GM21528 (cell line): ENCODE measurements at regions not wholly inside any gene's neighbourhood (a gene's known extent, or its start where the extent isn't known, plus 50 kb on each side); places are given as distances from the start of the nearest gene placed in this dataset.

ENCODE experiments used
- ATAC-seq: cut with Tn5 transposase; IDR thresholded peaks from one replicate; pipeline ENCODE4 v1.9.1; 2021; ENCODE audit warnings: mild to moderate bottlenecking, moderate library complexity; ENCODE audit not compliant: unreplicated experiment, low FRiP score

DNA sequence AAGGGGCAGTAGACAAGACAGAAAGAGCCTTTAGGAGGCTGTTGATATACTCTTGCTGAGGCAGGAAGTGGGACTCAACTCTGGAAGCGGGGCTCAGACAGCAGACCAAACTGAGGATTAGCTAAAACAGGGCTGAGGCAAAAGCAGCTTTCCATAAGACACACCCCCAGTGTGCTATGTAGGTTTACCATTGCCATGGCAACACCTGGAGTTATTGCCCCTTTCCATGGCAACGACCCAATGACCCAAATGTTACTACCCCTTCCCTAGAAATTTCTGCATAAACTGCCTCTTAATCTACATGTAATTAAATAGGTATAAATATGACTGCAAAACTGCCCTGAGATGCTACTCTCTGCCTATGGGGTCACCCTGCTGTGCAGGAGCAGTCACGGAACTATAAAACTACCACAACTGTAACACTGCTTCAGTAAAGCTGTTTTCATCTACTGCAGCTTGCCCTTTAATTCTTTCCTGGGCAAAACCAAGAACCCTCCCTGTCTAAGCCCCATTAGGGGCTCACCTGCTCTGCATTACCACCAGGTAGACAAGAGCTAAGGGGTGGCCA is 348.4 kb upstream of the PODXL start:
- no peak for ATAC-seq

DNA sequence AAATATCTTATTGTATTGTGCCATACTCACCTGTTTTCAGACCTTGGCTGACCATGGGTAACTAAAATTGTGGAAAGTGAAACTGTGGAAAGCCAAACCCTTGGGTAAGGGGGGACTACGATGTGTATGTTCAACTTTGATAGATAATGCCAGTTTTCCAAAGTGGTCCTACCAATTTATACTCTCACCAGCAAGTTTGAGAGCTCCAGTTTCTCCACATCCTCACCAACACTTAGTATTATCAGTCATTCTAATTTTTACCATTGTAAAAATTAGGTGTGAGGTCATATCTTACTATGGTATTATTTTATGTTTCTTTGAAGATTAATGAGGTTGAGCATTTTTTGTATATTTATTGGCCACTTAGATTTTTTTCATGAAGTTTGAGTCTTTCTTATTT is 346.9 kb upstream of the PODXL start:
- ATAC-seq, result no peak

DNA sequence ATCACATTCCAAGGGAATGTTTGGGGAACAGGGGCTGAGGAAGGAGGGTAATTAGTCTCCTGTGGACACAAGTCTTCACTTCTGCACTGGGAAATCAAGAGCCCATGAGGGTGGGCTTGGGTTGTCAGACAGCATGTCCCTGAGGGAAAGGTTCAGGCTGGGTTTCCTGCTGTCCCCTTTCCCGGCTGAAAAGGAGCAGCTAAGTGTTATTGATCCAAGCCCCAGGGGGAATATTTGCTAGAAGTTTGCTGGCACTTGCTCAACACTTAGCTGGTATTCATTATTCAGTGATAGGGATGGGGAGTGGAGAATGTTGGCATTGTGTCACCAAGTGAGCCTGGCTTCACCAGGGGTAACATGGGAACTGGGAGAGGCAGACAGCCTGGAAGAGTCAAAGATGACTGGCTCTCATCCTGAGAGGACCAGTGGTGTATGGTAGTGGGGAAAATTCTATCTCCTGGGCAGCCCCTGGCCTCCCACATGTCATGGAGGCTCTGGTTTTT is 344.4 kb upstream of the PODXL start:
- no peak for ATAC-seq

DNA sequence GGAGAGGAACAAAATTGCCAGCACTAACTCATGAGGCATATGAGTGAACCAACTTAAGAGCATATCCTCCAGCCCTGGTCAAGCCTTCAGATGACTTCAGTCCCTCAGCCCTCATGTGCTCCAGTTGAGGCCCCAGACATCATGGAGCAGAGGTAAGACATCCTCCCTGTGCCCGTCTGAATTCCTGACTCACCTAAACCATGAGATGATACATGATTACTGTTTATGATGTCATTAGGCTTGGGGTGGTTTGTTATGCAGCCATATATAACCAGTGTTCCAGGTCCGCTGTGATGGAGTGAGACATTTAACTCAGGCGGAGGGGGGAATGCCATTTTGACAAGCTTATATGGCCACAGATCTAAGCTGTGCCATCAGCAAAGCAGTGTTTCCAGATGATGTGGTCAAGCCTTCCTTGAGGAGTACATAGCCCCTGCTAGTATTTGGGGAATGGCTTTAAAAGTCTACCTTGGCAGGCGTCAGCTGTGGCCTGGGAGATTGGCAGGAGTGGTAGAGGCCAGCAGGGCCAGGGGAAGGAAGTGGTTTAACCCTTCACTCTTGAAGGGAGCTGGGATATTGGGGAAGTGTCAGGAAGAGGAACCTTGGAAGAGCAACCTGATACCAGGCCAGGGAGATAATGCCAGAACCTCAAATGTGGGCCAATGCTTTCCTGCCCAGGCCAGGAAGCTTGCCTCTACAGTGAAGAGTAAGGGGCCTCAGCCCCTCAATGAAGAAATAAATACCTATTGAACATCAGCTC is 343.0 kb upstream of the PODXL start:
- ATAC-seq, result no peak

DNA sequence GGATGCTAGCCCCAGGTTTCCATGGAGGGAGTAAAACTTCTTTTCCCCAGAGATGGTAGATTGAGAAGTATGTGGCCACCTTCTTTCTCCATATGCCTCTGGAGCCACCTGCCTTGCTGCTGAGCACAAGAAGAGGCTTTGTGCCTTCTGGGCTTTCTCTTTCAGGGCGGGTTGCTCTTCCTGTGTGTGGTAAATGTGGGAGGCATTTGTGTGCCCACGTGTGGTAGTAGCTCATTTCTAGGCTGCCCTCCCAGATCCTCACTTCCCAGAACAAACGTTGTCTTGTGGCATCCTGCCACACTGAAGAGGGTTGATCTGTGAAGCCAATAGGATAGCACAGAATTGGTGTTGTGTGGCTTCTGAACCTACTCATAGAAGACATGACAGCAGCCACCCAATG is 342.0 kb upstream of the PODXL start:
- ATAC-seq, result no peak

DNA sequence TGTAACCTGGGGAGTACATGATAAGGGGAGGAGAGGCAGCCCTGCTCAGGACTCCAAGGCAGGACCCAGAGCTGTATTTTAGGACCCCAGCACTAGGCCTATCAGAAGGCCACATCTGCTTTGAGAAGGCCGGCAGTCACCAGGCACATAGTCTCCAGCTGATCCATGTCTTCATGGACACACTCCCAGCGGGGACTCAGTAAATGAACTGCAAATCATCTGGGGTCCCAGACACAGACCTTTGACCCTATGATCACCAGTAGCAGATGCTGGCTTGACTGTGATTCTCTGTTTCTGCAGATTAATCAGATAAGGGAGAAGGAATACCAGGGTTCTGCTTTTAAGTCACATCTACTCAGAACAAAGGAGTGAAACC is 341.4 kb upstream of the PODXL start:
- no peak for ATAC-seq

DNA sequence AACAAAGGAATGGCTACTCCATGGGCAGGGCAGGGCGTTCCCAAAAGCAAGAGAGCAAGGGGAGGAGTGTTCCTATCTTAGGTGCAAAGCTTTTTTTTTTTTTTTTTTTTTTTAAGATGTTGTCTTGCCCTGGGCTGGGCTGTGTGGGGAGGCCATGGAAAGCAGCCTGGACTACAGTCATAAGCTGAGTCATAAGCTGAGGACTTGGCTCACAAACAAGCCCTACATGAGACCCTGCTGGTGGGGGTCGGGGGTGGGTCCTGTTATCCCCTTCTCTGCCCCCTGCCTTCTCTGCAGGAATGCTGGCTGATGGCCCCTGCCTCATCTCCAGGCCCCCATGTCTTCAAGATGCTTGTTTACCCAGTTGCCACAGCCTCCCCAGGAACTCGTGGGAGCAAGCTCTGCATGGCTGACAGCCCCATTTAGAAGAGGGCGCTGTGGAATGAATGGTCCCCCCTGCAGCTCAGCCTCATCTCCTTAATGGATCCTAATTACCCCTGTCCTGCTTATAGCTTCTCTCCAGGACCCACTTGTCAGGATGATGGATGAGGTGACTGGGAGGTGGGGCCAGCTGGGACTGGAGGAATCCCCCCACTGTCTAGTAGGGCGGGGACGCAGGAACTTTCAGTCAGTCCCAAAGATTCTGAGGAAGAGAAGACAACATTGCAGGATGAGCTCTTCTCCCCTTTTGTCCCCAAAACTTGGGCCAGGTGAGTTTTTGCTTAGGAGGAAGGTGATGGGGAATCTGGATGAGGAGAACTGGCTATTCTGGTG is 340.8 kb upstream of the PODXL start:
- no peak for ATAC-seq

DNA sequence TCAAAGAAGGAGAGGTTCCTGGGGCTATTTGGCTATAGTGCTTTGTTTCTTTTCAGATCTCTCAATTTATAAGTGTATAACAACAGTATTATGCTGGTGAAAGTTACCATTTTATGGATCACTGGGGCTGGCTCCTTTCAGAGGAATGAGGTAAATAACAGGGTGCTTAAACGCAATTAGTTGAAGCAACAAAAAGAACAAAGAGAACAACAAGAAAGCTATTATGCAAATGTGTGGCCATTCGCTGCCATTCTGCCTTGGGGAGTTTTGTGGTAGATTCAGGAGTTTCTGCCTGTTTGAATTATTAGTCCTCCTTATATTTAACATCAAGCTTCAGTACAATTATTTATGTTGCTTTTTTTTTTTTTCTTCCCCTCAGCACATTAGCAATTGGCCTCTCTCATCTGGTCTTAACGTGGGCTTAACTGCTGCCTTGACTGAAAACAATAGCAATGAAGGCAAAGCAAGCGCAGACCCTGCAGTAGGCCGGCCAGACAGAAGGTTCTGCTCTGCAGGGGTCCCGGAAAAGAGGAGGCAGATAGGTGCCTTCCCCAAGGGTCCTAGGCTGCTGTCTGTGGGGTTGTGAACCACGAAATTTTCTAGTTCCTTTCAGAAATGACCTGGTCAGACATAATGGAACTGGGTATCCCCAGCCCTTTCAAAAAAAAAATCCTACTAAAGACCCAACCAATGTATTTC is 339.9 kb upstream of the PODXL start:
- no peak for ATAC-seq

DNA sequence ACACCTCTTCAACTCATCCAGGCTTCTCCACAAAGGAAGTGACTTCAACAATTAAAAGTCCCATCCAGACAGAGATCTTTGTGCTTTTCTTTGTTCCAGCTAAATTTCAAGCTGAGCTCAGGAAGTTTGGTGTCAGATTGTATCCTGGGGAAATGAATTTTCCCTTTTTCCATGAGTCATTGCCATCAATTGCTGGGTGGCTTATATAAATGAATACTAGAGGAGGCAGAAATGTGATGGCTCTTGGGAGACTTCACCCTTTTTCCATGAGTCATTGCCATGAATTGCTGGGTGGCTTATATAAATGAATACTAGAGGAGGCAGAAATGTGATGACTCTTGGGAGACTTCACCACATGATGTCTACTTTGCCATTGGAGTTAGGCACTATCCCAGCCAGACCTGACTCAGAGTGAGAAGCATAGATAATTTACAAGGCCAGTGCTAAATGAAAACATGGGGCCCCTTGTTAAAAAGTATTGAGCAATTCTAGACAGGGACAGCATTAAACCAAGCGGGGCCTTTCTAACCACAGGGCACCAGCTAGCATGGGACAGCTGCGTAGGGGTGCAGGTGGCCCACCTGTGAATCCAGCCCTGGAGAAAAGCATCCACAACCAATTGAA is 339.2 kb upstream of the PODXL start:
- ATAC-seq, result no peak

DNA sequence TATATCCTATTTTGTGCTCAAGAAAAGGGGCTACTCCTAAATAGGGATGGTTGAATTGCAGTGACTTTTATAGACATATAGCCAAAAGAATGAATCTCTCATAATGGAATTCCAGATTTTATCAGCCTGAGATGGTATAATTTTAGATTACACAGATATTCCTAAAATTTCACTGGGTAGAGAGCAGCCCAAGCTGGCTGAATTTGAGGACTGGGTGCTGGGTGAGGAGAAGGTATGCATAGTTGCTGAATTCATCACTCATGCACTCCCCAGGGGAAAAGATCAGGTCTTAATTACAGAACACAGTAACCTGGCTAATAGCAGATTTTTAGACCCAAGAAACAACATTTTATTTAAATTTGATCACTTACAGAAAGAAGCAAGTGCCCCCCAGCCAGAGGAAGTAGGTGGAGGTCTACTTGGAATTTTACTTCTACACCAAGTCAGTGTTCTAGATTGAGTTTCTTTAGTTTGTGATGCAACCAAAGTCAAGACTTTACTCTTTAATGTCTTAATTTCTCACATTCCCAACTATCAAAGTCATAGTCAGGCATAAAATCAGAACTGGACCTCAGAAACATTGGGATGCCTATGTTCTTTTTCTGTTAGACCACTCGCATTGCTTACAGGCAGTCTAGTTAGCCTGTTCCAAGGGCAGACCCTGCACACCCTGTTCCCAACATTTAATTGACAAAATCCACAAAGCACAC is 337.4 kb upstream of the PODXL start:
- no peak for ATAC-seq

DNA sequence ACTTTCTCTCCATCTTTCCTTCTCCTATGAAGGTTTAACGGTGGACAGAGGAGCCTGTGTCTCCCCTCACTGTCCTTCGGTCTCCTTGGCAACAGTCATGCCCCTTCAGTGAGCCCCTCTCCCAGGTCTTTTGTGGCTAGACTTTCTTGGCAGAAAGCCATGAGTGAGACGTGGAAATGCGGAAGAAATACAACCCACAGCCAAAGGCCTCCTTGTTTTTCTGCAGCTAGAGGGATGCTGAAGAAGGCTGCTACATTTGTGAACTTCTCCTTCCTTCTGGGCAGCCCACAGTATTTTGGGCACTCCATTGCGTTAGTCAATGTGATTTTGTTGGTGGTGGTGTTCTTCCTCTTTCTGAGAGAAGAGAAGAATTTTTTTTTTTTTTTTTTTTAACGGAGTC is 333.7 kb upstream of the PODXL start:
- no peak for ATAC-seq

DNA sequence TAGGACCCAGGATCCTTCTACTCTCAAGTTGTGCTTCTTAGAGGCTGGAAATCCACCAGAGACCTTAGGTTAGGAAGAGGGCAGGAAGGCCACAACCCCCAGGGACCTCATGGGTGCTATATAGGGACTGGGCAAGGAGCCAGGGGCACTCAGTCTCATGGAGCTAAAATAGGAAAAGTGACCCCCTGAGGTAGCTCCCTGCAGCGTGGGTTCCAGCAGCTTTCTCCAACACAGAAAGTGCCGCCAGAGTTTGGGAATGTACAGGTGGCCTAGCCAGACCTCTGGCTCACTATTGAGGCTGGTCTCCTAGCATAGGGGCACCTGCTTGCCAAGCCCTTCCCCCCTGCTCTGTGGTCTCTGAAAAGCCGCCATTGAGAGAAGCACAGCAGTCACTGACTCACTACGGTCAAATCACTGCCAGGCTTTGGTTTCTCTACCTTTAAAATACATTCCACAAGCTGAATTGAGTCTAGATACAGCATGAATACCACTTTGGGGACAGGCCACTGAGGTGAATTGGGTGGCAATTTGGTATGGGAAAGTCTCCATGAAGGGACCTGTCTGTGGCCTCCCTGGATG is 333.2 kb upstream of the PODXL start:
- ATAC-seq, result no peak

DNA sequence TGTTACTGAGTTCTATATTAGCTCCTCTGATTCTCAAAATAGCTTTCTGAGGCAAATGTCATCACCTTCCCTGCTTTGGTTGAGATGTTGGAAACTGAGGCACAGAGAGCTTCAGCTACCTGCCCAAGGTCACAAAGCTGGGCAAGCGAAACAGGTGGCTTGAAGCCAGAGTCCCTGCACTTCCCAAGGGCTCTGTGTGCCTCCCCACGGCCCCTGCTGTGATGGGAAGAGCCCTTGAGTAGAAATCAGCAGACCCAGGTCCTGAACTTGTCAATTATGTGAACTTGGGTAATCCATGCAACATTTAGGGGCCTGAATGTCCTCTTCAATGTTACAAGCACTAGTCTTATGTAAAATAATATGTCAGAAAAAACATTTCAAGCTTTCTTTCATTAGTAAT is 327.3 kb upstream of the PODXL start:
- ATAC-seq, result no peak

DNA sequence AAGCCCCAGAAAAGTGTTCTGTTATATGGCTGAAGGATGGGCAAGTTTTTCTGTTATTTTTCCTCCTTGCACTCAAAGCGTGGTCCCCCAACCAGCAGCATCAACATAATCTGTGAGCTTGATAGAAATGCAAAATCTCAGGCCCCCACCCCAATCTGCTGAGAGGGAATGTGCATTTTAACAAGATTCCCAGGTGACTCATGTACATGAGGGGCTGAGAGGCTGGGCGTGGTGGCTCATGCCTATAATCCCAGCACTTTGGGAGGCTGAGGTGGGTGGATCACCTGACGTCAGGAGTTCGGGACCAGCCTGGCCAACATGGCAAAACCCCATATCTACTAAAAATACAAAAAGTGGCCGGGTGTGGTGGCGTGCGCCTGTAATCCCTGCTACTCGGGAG is 326.8 kb upstream of the PODXL start:
- no peak for ATAC-seq

DNA sequence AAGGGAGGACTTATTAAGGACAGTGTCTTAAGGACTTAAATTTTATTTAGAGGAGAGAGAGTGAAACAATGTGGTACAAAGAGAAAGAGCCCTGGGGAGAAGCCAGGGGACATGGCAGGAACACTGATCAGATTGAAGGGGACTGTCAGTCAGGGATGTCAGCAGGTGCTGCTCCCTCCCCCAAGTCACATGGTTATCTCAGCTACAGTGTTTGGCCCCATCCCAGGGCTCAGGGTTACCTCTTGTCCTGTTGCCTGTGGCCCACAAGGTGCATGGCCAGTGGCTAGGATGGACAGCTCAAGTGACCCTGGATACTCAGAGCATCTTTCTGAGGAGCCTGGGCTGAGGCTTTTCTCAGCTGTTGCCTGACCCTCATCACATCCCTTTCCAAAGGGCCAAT is 325.9 kb upstream of the PODXL start:
- ATAC-seq, result no peak

DNA sequence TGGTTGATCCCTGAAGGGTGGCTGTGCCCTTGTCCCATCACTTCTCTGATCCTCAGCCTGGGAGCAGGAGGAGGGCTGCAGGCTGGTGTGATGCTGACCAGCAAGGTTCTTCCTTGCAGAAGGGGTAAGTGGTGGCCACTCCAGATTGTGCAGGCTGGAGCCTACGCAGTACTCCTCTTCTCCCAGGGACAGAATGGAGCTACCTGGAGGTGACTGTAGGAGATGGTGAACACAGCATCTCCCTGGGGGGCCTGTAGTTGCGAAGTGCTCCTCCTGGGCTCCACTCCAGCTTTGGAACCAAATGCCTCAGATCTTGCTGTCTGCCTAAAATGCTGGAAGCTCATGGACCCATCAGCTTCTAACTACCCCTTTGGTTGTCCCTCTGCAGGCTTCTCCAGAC is 323.6 kb upstream of the PODXL start:
- ATAC-seq, result no peak

DNA sequence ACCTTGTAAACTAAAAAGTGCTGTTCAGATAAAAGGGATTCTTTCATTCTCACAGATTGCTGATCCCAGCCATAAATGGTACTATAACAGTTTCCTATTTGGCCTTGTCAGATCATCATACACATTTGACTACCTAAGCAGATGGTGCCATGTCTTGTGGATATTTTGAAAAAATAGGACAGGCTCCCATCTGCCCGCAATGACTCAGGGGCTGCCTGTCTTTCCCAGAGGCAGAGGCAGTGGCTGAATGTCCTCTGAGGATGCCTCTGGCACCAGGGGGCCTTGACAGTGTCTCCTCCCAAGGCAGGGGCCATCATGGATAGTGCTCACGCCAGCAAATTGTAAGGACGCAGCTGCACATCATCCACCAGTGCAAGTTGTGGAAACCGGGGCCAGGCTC is 323.0 kb upstream of the PODXL start:
- ATAC-seq, result no peak

DNA sequence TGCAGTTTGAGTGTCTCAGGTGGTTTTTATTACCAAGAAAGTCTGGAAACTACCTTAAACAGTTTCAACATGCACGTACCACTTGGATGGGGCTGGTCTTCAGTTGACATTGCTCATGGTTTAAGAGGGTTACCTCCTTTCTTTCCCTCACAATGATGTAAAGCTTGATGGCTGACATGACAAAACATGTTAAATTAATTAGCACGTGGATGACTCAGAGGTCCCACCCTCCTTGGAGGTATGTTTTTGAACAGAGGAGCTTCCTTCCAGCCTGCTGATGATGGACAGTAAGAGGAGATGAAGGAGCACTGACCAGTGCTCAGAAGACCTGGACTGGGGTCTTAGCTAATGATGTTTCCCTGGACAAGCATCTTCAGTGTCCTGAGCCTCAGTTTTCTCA is 322.3 kb upstream of the PODXL start:
- no peak for ATAC-seq

DNA sequence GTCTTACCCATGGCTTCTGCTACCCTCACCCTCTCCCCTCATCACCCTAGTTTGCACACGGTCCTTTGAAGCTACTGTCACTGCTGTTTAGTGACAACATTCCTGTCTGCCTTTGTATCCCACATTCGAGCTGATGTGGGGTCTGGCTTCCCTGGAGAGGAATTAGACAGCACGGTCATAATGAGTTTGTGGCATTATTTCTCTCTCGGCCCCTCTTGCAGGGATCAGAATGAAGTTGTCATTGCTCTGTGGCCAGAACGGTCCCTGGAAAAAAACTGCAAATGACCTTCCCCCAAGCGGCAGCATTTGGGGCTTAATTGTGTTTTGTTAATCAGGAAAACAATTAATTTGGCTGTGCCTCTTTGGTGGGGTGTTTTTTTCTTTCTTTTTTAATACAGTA is 317.2 kb upstream of the PODXL start:
- no peak for ATAC-seq

DNA sequence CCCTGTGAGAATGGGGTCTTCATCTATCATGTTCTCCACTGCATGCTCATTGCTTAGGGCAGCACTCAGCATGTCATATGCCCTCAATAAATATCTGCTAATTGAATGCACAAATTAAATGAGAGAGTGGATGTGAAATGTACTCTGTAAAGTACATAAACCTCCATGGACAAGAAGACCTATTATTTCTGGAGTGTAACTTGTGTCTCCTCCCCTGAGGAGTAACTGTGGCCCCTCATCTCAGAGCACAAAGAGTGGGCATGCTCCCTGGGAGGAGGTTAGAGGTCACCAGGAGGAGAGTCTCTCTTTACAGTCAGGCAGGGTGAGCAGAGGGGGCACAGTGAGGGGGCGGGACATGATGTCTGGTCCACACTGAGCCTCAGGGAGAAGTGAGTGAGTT is 313.6 kb upstream of the PODXL start:
- ATAC-seq, result no peak
